ENCODE measurements at regions not wholly inside any gene's neighbourhood (a gene's known extent, or its start where the extent isn't known, plus 50 kb on each side); places are given as distances from the start of the nearest gene placed in this dataset.
"Not testable (repeated sequence)": the region's sequence is repeated elsewhere in the genome, so short reads cannot be mapped to it uniquely, and the experiment has no call there.

DNA sequence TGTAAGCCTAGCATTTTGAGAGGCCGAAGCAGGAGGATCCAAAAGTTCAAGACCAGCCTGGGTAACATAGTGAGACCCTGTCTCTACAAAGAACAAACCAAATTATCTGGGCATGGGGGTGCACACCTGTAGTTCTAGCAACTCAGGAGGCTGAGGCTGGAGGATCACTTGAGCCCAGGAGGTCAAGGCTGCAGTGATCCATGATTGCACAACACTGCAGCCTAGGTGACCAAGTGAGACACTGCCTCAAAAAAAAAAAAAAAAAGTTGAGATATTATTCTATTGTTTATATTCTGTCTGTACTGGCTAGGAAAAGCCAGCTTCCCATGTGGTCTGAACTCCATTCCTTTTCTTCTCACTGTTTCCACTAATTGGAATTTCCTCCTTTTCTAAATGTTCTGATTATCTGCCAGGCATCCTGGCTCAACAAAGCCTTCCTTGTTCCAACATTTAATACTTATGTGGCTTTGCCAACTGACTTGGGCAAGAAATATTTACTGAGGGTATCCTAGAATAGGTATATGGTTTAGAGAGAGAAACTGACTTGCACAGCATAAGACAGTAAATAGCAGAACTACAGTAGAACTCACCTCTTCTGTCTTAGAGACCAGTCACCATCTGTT is 175.2 kb upstream of the ADAMTS3 start:
- Histone ChIP-seq H3K4me3 (ENCODE audit: extremely low read depth, insufficient read depth, low read length, poor library complexity, severe bottlenecking) (no peak overlapping the region), H3K9me3 (ENCODE audit: control insufficient read depth, low read length) (no peaks in the 10 kb centered on the region), H3K4me1 (ENCODE audit: control insufficient read depth, insufficient read depth, low read length, poor library complexity, severe bottlenecking) (no peaks in the 10 kb centered on the region), H3K27ac (ENCODE audit: low read depth, low read length, severe bottlenecking) (no peak overlapping the region), H3K36me3 (ENCODE audit: control insufficient read depth, insufficient read depth, low read length) (no peaks in the 10 kb centered on the region)
- WGBS, 2 experiments (ENCODE audit: insufficient coverage in 2 of 2) = 88% methylated on average over 1 of the region's 1 CpG

GRCh38 chr4:72743078-72743477 is 174.1 kb upstream of the ADAMTS3 start:
- H3K27ac ChIP-seq (ENCODE audit: low read depth, low read length, severe bottlenecking) = no peak overlapping the region
- no peak overlapping the region for H3K4me3 ChIP-seq (ENCODE audit: extremely low read depth, insufficient read depth, low read length, poor library complexity, severe bottlenecking)
- 89% methylated on average over 1 of the region's 2 CpGs; no CpG with 5 or more reads in 1 of the 2 experiments for WGBS, 2 experiments (ENCODE audit: insufficient coverage in 2 of 2)
- H3K36me3 ChIP-seq (ENCODE audit: control insufficient read depth, insufficient read depth, low read length) = no peaks in the 10 kb centered on the region
- no peaks in the 10 kb centered on the region for H3K9me3 ChIP-seq (ENCODE audit: control insufficient read depth, low read length)
- no peaks in the 10 kb centered on the region for H3K4me1 ChIP-seq (ENCODE audit: control insufficient read depth, insufficient read depth, low read length, poor library complexity, severe bottlenecking)

- Histone ChIP-seq H3K4me3 (ENCODE audit: extremely low read depth, insufficient read depth, low read length, poor library complexity, severe bottlenecking) (no peak overlapping the region), H3K27ac (ENCODE audit: low read depth, low read length, severe bottlenecking) (no peak overlapping the region), H3K9me3 (ENCODE audit: control insufficient read depth, low read length) (no peaks in the 10 kb centered on the region), H3K4me1 (ENCODE audit: control insufficient read depth, insufficient read depth, low read length, poor library complexity, severe bottlenecking) (no peaks in the 10 kb centered on the region), H3K36me3 (ENCODE audit: control insufficient read depth, insufficient read depth, low read length) (no peaks in the 10 kb centered on the region)
- 83 to 86% methylated on average over 1 of the region's 2 CpGs for WGBS, 2 experiments (ENCODE audit: insufficient coverage in 2 of 2)
These were observed 146.3 kb upstream of the ADAMTS3 start for GRCh38 chr4:72715299-72715698.

GRCh38 chr4:72714482-72715279 is 145.7 kb upstream of the ADAMTS3 start:
- H3K4me1 ChIP-seq (ENCODE audit: control insufficient read depth, insufficient read depth, low read length, poor library complexity, severe bottlenecking) = no peaks in the 10 kb centered on the region
- WGBS, 2 experiments (ENCODE audit: insufficient coverage in 2 of 2) = 94% methylated on average over 3 to 5 of the region's 6 CpGs
- H3K36me3 ChIP-seq (ENCODE audit: control insufficient read depth, insufficient read depth, low read length) = no peaks in the 10 kb centered on the region
- H3K9me3 ChIP-seq (ENCODE audit: control insufficient read depth, low read length) = no peaks in the 10 kb centered on the region
- H3K4me3 ChIP-seq (ENCODE audit: extremely low read depth, insufficient read depth, low read length, poor library complexity, severe bottlenecking) = no peak overlapping the region
- no peak overlapping the region for H3K27ac ChIP-seq (ENCODE audit: low read depth, low read length, severe bottlenecking)

DNA sequence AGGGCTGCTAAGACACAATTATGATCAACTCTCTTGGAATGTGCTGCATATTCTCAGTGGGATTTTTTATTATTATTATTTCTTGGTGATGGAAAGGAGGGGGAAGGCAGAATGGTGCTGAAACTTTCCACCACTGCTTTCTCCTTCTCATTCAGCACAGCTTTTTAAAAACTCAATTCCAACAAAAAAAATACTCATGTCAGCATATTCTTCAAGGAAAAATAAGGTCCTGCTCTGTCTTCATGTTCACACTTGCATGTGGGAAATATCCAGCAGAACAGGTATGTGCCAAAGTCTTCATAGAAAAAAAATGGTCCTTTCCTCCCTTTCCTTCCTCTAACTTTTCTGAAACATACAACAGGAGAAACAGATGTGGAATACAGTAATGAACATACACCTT is 144.0 kb upstream of the ADAMTS3 start:
- no peaks in the 10 kb centered on the region for H3K36me3 ChIP-seq (ENCODE audit: control insufficient read depth, insufficient read depth, low read length)
- H3K9me3 ChIP-seq (ENCODE audit: control insufficient read depth, low read length) = no peaks in the 10 kb centered on the region
- no peaks in the 10 kb centered on the region for H3K4me1 ChIP-seq (ENCODE audit: control insufficient read depth, insufficient read depth, low read length, poor library complexity, severe bottlenecking)
- no peak overlapping the region for H3K27ac ChIP-seq (ENCODE audit: low read depth, low read length, severe bottlenecking)
- H3K4me3 ChIP-seq (ENCODE audit: extremely low read depth, insufficient read depth, low read length, poor library complexity, severe bottlenecking) = no peak overlapping the region

DNA sequence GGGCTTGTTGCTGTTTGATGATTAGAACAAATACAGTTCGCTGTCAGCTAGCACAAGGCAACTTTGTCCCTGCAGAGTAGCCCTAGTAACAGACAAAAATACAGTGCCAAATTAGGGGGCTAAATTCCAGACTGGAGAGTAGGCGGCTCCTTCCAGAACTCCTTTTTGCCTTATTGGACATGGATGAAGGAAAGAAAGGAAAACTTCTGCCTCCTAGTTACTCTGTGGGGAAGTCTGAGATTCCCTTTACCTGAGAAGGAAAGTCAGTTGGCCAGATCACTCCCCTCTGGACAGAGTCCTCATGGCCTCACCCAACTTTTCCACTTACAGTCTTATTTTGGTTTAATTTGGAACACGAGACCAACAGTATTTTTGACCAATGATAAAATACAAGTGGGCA is 140.5 kb upstream of the ADAMTS3 start:
- 63 to 100% methylated on average over 1 to 2 of the region's 3 CpGs for WGBS, 2 experiments (ENCODE audit: insufficient coverage in 2 of 2)
- H3K4me3 ChIP-seq (ENCODE audit: extremely low read depth, insufficient read depth, low read length, poor library complexity, severe bottlenecking) = no peak overlapping the region
- H3K4me1 ChIP-seq (ENCODE audit: control insufficient read depth, insufficient read depth, low read length, poor library complexity, severe bottlenecking) = no peaks in the 10 kb centered on the region
- no peak overlapping the region for H3K27ac ChIP-seq (ENCODE audit: low read depth, low read length, severe bottlenecking)
- H3K36me3 ChIP-seq (ENCODE audit: control insufficient read depth, insufficient read depth, low read length) = no peaks in the 10 kb centered on the region
- no peaks in the 10 kb centered on the region for H3K9me3 ChIP-seq (ENCODE audit: control insufficient read depth, low read length)

GRCh38 chr4:72706684-72707083 is 137.7 kb upstream of the ADAMTS3 start:
- WGBS, 2 experiments (ENCODE audit: insufficient coverage in 2 of 2) = 87 to 96% methylated on average over 5 to 7 of the region's 7 CpGs
- Histone ChIP-seq H3K9me3 (ENCODE audit: control insufficient read depth, low read length) (no peaks in the 10 kb centered on the region), H3K4me3 (ENCODE audit: extremely low read depth, insufficient read depth, low read length, poor library complexity, severe bottlenecking) (no peak overlapping the region)

DNA sequence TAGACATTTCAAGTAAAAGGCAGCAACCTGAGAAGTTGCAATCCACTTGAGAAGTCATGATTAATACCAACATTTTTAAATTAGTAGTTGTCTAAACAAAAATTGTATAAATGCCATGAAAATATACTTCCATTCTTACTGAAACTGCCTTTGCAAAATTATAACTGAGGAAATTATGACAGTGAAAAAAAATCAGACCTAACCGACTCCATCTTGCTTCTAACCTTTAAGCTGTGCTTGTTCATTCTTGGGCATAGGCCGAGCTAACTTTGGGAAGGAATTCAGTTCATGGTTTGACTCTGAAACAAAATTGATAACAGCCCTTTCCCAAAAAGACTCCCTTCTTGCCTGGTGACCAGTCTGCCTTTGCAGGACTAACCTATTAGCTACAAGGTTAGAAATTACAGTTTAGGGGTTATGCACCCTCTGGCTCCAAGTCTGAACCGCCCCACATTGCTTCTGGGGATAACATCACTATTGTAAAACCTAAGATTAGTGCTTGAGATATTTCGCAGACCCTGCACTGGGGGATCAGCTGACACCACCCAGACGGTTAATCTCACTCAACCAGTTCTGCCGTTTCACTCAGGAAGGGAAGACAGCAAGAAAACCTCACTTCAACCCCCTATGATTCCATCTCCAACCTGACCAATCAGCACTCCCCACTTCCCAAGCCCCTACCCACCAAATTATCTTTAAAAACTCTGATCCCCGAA is 136.1 kb upstream of the ADAMTS3 start:
- H3K4me3 ChIP-seq (ENCODE audit: extremely low read depth, insufficient read depth, low read length, poor library complexity, severe bottlenecking); H3K36me3 ChIP-seq (ENCODE audit: control insufficient read depth, insufficient read depth, low read length); H3K27ac ChIP-seq (ENCODE audit: low read depth, low read length, severe bottlenecking); H3K9me3 ChIP-seq (ENCODE audit: control insufficient read depth, low read length); H3K4me1 ChIP-seq (ENCODE audit: control insufficient read depth, insufficient read depth, low read length, poor library complexity, severe bottlenecking): not testable (repeated sequence)
- WGBS, 2 experiments (ENCODE audit: insufficient coverage in 2 of 2) = 89 to 98% methylated on average over 4 of the region's 7 CpGs

More at GRCh38 chr4:72706684-72707083, 137.7 kb upstream of the ADAMTS3 start:
- H3K27ac ChIP-seq (ENCODE audit: low read depth, low read length, severe bottlenecking) = no peak overlapping the region
- no peaks in the 10 kb centered on the region for H3K36me3 ChIP-seq (ENCODE audit: control insufficient read depth, insufficient read depth, low read length)
- no peaks in the 10 kb centered on the region for H3K4me1 ChIP-seq (ENCODE audit: control insufficient read depth, insufficient read depth, low read length, poor library complexity, severe bottlenecking)

DNA sequence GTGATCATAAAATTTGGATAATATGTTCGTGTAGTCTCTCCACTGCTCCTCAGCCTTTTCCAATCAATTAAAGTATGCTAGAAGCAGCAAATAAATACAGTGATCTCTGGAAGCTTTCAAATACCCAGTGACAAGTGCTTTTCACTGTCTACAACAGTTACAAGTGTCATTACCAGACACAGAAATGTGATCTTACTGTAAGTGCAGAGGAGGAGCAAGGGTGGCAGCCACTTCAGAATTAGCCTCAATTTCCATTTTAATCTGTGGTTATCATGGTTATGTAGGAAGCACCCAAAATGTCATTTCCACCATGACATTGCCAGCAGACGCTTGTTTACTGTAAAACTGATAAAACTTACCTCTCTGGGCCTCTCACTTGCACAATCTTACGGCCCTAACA is 133.9 kb upstream of the ADAMTS3 start:
- H3K9me3 ChIP-seq (ENCODE audit: control insufficient read depth, low read length) = no peaks in the 10 kb centered on the region
- WGBS, 2 experiments (ENCODE audit: insufficient coverage in 2 of 2) = no CpG with 5 or more reads among the region's 3 CpGs
- no peak overlapping the region for H3K27ac ChIP-seq (ENCODE audit: low read depth, low read length, severe bottlenecking)
- H3K4me1 ChIP-seq (ENCODE audit: control insufficient read depth, insufficient read depth, low read length, poor library complexity, severe bottlenecking) = no peaks in the 10 kb centered on the region
- no peaks in the 10 kb centered on the region for H3K36me3 ChIP-seq (ENCODE audit: control insufficient read depth, insufficient read depth, low read length)
- no peak overlapping the region for H3K4me3 ChIP-seq (ENCODE audit: extremely low read depth, insufficient read depth, low read length, poor library complexity, severe bottlenecking)

GRCh38 chr4:72701987-72702819 is 133.2 kb upstream of the ADAMTS3 start:
- H3K4me1 ChIP-seq (ENCODE audit: control insufficient read depth, insufficient read depth, low read length, poor library complexity, severe bottlenecking) = no peaks in the 10 kb centered on the region
- H3K27ac ChIP-seq (ENCODE audit: low read depth, low read length, severe bottlenecking) = no peak overlapping the region
- no peak overlapping the region for H3K4me3 ChIP-seq (ENCODE audit: extremely low read depth, insufficient read depth, low read length, poor library complexity, severe bottlenecking)
- 37 to 40% methylated on average over 3 to 6 of the region's 7 CpGs for WGBS, 2 experiments (ENCODE audit: insufficient coverage in 2 of 2)
- no peaks in the 10 kb centered on the region for H3K36me3 ChIP-seq (ENCODE audit: control insufficient read depth, insufficient read depth, low read length)
- H3K9me3 ChIP-seq (ENCODE audit: control insufficient read depth, low read length) = no peaks in the 10 kb centered on the region
